ENCODE measurements at regions not wholly inside any gene's neighbourhood (a gene's known extent, or its start where the extent isn't known, plus 50 kb on each side); places are given as distances from the start of the nearest gene placed in this dataset.

- Histone ChIP-seq H3K79me2 (ENCODE audit: insufficient read depth, low read length) (no peaks in the 10 kb centered on the region), H3K4me2 (ENCODE audit: insufficient read depth, low read length) (no peak overlapping the region), H3K27me3 (ENCODE audit: insufficient read depth, low read length, poor library complexity) (no peaks in the 10 kb centered on the region), H3K27ac (ENCODE audit: low read length) (no peak overlapping the region), H3K36me3 (ENCODE audit: insufficient read depth, low read length) (no peaks in the 10 kb centered on the region), H4K20me1 (ENCODE audit: insufficient read depth, low read length) (no peaks in the 10 kb centered on the region), H2AFZ (ENCODE audit: low read depth, low read length) (no peak overlapping the region), H3K4me3 (ENCODE audit: low read depth in 1 of 2, low read length in 2 of 2) (no peak overlapping the region), H3K9ac (ENCODE audit: low read depth, low read length) (no peak overlapping the region), H3K9me3 (ENCODE audit: insufficient read depth, low read length, severe bottlenecking) (no peaks in the 10 kb centered on the region), H3K4me1 (ENCODE audit: insufficient read depth, low read length) (no peaks in the 10 kb centered on the region)
- TF ChIP-seq CTCF (IDR thresholded peaks at IDR 0.05; ENCODE audit: borderline replicate concordance, extremely low read depth, low read length, poor library complexity, severe bottlenecking) (no peak), EZH2 (IDR thresholded peaks at IDR 0.05; ENCODE audit: borderline replicate concordance, low read depth, low read length, severe bottlenecking) (no peak)
- ATAC-seq (ENCODE audit: insufficient read depth, low read depth): no peak
- DNase-seq: no peak
These were observed 76.3 kb downstream of the DKK1 start for GRCh38 chr10:52390388-52390787.

GRCh38 chr10:52391927-52392602 is 78.0 kb downstream of the DKK1 start:
- Histone ChIP-seq H2AFZ (ENCODE audit: low read depth, low read length) (no peak overlapping the region), H3K27me3 (ENCODE audit: insufficient read depth, low read length, poor library complexity) (no peaks in the 10 kb centered on the region), H3K4me1 (ENCODE audit: insufficient read depth, low read length) (no peaks in the 10 kb centered on the region), H3K4me2 (ENCODE audit: insufficient read depth, low read length) (no peak overlapping the region), H3K9ac (ENCODE audit: low read depth, low read length) (no peak overlapping the region), H3K4me3 (ENCODE audit: low read depth in 1 of 2, low read length in 2 of 2) (no peak overlapping the region), H3K27ac (ENCODE audit: low read length) (no peak overlapping the region), H3K79me2 (ENCODE audit: insufficient read depth, low read length) (no peaks in the 10 kb centered on the region), H4K20me1 (ENCODE audit: insufficient read depth, low read length) (no peaks in the 10 kb centered on the region), H3K36me3 (ENCODE audit: insufficient read depth, low read length) (no peaks in the 10 kb centered on the region), H3K9me3 (ENCODE audit: insufficient read depth, low read length, severe bottlenecking) (no peaks in the 10 kb centered on the region)
- DNase-seq: no peak
- ATAC-seq (ENCODE audit: insufficient read depth, low read depth): no peak
- TF ChIP-seq CTCF (IDR thresholded peaks at IDR 0.05; ENCODE audit: borderline replicate concordance, extremely low read depth, low read length, poor library complexity, severe bottlenecking) (no peak), EZH2 (IDR thresholded peaks at IDR 0.05; ENCODE audit: borderline replicate concordance, low read depth, low read length, severe bottlenecking) (no peak)

- Histone ChIP-seq H3K4me1 (ENCODE audit: insufficient read depth, low read length) (no peaks in the 10 kb centered on the region), H3K4me2 (ENCODE audit: insufficient read depth, low read length) (no peak overlapping the region), H3K27me3 (ENCODE audit: insufficient read depth, low read length, poor library complexity) (no peaks in the 10 kb centered on the region), H3K9ac (ENCODE audit: low read depth, low read length) (no peak overlapping the region), H3K27ac (ENCODE audit: low read length) (no peak overlapping the region), H3K79me2 (ENCODE audit: insufficient read depth, low read length) (no peaks in the 10 kb centered on the region), H3K4me3 (ENCODE audit: low read depth in 1 of 2, low read length in 2 of 2) (no peak overlapping the region), H3K9me3 (ENCODE audit: insufficient read depth, low read length, severe bottlenecking) (no peaks in the 10 kb centered on the region), H3K36me3 (ENCODE audit: insufficient read depth, low read length) (no peaks in the 10 kb centered on the region), H4K20me1 (ENCODE audit: insufficient read depth, low read length) (no peaks in the 10 kb centered on the region), H2AFZ (ENCODE audit: low read depth, low read length) (no peak overlapping the region)
- ATAC-seq (ENCODE audit: insufficient read depth, low read depth) (no peak), DNase-seq (no peak)
- TF ChIP-seq EZH2 (IDR thresholded peaks at IDR 0.05; ENCODE audit: borderline replicate concordance, low read depth, low read length, severe bottlenecking): no peak
- no peak for TF ChIP-seq CTCF (IDR thresholded peaks at IDR 0.05; ENCODE audit: borderline replicate concordance, extremely low read depth, low read length, poor library complexity, severe bottlenecking)
These were observed 80.2 kb downstream of the DKK1 start for GRCh38 chr10:52394246-52394645.

Data from DND-41 (cell line).